ENCODE measurements at regions not wholly inside any gene's neighbourhood (a gene's known extent, or its start where the extent isn't known, plus 50 kb on each side); places are given as distances from the start of the nearest gene placed in this dataset.

GRCh38 chr2:198691236-198691635 lies 766.5 kb downstream of the SATB2 start:
- Histone ChIP-seq H3K4me1 (ENCODE audit: control insufficient read depth in 2 of 2, insufficient read depth in 2 of 2, low read length in 2 of 2) (no peaks in the 10 kb centered on the region), H2AFZ (ENCODE audit: insufficient read depth, low read depth, low read length, poor library complexity, severe bottlenecking) (no peak overlapping the region), H3K9me3 (ENCODE audit: control extremely low read depth in 1 of 3, control insufficient read depth in 2 of 3, insufficient read depth in 1 of 3, low read length in 2 of 3) (no peaks in the 10 kb centered on the region), H4K20me1 (ENCODE audit: control insufficient read depth, insufficient read depth, low read length, poor library complexity, severe bottlenecking) (no peaks in the 10 kb centered on the region), H3K36me3 (replicated peaks in 1 of 2; ENCODE audit: control extremely low read depth in 1 of 2, control insufficient read depth in 1 of 2, extremely low read depth in 1 of 2, insufficient read depth in 2 of 2, low read length in 1 of 2) (no peaks in the 10 kb centered on the region), H3K79me2 (ENCODE audit: control insufficient read depth, insufficient read depth, low read length) (no peaks in the 10 kb centered on the region), H3K4me2 (replicated peaks; ENCODE audit: low read depth, low read length, poor library complexity, severe bottlenecking) (no peak overlapping the region), H3K9ac (ENCODE audit: low read length) (no peak overlapping the region), H3K4me3 (ENCODE audit: control extremely low read depth in 1 of 5, extremely low read depth in 1 of 5, insufficient read depth in 1 of 5, low read depth in 2 of 5, low read length in 4 of 5) (no peak overlapping the region), H3K27ac (ENCODE audit: low read length in 2 of 2) (no peak overlapping the region), H3K27me3 (replicated peaks in 1 of 4; ENCODE audit: control extremely low read depth in 1 of 4, control insufficient read depth in 3 of 4, insufficient read depth in 4 of 4, low read length in 3 of 4) (no peaks in the 10 kb centered on the region)
- ATAC-seq (ENCODE audit: low read depth) (no peak), DNase-seq (no peak)
- H3K27me3 Mint-ChIP-seq = no peaks in the 10 kb centered on the region
- ChIA-PET CTCF (no interaction called here), POLR2A (no interaction called here)
- no peak overlapping the region for H3K4me3 Mint-ChIP-seq
- no peaks in the 10 kb centered on the region for H3K4me1 Mint-ChIP-seq
- H3K9me3 Mint-ChIP-seq (ENCODE audit: insufficient read depth) = no peaks in the 10 kb centered on the region
- intact Hi-C loops (cut with micrococcal nuclease) = no loop called here
- no peak overlapping the region for H3K27ac Mint-ChIP-seq
- 100% methylated on average over 2 of the region's 2 CpGs for WGBS (ENCODE audit: insufficient coverage)
- no peak for TF ChIP-seq CTCF (IDR thresholded peaks at IDR 0.05)
- TF ChIP-seq EZH2 (IDR thresholded peaks at IDR 0.05; ENCODE audit: borderline replicate concordance, insufficient read depth, low read depth, low read length, poor library complexity, severe bottlenecking) = no peak

- no CpG with 5 or more reads among the region's 2 CpGs for WGBS (ENCODE audit: insufficient coverage)
- intact Hi-C loops (cut with micrococcal nuclease) = no loop called here
- no peaks in the 10 kb centered on the region for H3K79me2 ChIP-seq (ENCODE audit: control insufficient read depth, insufficient read depth, low read length)
- Mint-ChIP-seq H3K9me3 (ENCODE audit: insufficient read depth) (peaks cover 5% of the 10 kb centered on the region), H3K27ac (no peak overlapping the region), H3K4me3 (no peak overlapping the region), H3K4me1 (no peaks in the 10 kb centered on the region), H3K27me3 (no peaks in the 10 kb centered on the region)
- DNase-seq (no peak), ATAC-seq (ENCODE audit: low read depth) (no peak)
- H3K36me3 ChIP-seq (replicated peaks in 1 of 2; ENCODE audit: control extremely low read depth in 1 of 2, control insufficient read depth in 1 of 2, extremely low read depth in 1 of 2, insufficient read depth in 2 of 2, low read length in 1 of 2) = no peaks in the 10 kb centered on the region
- H4K20me1 ChIP-seq (ENCODE audit: control insufficient read depth, insufficient read depth, low read length, poor library complexity, severe bottlenecking) = no peaks in the 10 kb centered on the region
- no peaks in the 10 kb centered on the region for H3K27me3 ChIP-seq (replicated peaks in 1 of 4; ENCODE audit: control extremely low read depth in 1 of 4, control insufficient read depth in 3 of 4, insufficient read depth in 4 of 4, low read length in 3 of 4)
- no peak overlapping the region for H3K9ac ChIP-seq (ENCODE audit: low read length)
- POLR2A ChIA-PET = no interaction called here
- no peak overlapping the region for H3K4me2 ChIP-seq (replicated peaks; ENCODE audit: low read depth, low read length, poor library complexity, severe bottlenecking)
- TF ChIP-seq EZH2 (IDR thresholded peaks at IDR 0.05; ENCODE audit: borderline replicate concordance, insufficient read depth, low read depth, low read length, poor library complexity, severe bottlenecking) (no peak), CTCF (IDR thresholded peaks at IDR 0.05) (no peak)
- CTCF ChIA-PET = no interaction called here
- H3K27ac ChIP-seq (ENCODE audit: low read length in 2 of 2) = no peak overlapping the region
- no peak overlapping the region for H2AFZ ChIP-seq (ENCODE audit: insufficient read depth, low read depth, low read length, poor library complexity, severe bottlenecking)
- H3K4me1 ChIP-seq (ENCODE audit: control insufficient read depth in 2 of 2, insufficient read depth in 2 of 2, low read length in 2 of 2) = no peaks in the 10 kb centered on the region
- no peaks in the 10 kb centered on the region for H3K9me3 ChIP-seq (ENCODE audit: control extremely low read depth in 1 of 3, control insufficient read depth in 2 of 3, insufficient read depth in 1 of 3, low read length in 2 of 3)
- H3K4me3 ChIP-seq (ENCODE audit: control extremely low read depth in 1 of 5, extremely low read depth in 1 of 5, insufficient read depth in 1 of 5, low read depth in 2 of 5, low read length in 4 of 5) = no peak overlapping the region
These were observed 793.4 kb downstream of the SATB2 start for GRCh38 chr2:198664321-198664720.
